ENCODE measurements at regions not wholly inside any gene's neighbourhood (a gene's known extent, or its start where the extent isn't known, plus 50 kb on each side); places are given as distances from the start of the nearest gene placed in this dataset.

DNA sequence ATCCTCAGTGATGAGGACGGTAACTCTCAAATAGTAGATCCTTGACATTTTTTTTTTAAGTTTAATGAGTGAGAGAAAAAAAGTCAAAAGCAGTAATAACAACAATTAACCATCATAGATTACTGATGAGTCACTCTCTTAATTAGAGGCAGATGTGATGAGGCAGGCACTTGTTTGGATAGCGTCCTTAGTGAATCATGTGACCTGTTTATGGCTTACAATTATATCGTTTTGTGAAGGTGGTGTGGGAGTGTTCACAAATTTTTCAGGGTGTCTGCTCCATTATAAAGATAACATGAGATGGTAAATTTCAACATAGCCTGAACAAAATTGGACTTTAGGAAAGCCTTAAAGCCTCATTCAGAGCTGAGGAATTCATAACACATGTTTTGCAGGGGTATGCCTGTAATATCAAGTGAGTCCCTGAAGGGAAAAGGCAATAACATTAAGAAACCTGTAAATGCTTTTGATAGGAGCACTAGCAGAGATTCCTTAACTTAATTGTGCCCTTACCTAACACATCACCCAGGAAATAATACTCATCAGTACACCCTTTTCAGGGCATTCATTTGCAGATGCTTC is 51.9 kb upstream of the XIAP start:
- TF ChIP-seq, protein P1, sequence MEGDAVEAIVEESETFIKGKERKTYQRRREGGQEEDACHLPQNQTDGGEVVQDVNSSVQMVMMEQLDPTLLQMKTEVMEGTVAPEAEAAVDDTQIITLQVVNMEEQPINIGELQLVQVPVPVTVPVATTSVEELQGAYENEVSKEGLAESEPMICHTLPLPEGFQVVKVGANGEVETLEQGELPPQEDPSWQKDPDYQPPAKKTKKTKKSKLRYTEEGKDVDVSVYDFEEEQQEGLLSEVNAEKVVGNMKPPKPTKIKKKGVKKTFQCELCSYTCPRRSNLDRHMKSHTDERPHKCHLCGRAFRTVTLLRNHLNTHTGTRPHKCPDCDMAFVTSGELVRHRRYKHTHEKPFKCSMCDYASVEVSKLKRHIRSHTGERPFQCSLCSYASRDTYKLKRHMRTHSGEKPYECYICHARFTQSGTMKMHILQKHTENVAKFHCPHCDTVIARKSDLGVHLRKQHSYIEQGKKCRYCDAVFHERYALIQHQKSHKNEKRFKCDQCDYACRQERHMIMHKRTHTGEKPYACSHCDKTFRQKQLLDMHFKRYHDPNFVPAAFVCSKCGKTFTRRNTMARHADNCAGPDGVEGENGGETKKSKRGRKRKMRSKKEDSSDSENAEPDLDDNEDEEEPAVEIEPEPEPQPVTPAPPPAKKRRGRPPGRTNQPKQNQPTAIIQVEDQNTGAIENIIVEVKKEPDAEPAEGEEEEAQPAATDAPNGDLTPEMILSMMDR (conservative IDR thresholded peaks at IDR 0.05; ENCODE audit: low read depth, low read length): no peak
- TF ChIP-seq EZH2 (IDR thresholded peaks at IDR 0.05; ENCODE audit: low read length, unreplicated experiment): no peak
- no peak for TF ChIP-seq EZH2phosphoT487 (IDR thresholded peaks at IDR 0.05; ENCODE audit: borderline replicate concordance, low read length)
- Histone ChIP-seq H3K79me2 (ENCODE audit: low read length) (no peaks in the 10 kb centered on the region), H3K4me1 (ENCODE audit: insufficient read depth, low read length) (peaks cover 8% of the 10 kb centered on the region; the same call in 1 of the 2 replicates), H3K4me2 (ENCODE audit: low read length) (no peak overlapping the region), H2AFZ (ENCODE audit: low read length) (no peak overlapping the region), H3K27me3 (ENCODE audit: low read length) (no peaks in the 10 kb centered on the region), H3F3A (ENCODE audit: low read length, unreplicated experiment) (no peaks in the 10 kb centered on the region), H3K9me2 (replicated peaks; ENCODE audit: low read length) (no peaks in the 10 kb centered on the region), H3K36me3 (ENCODE audit: low read depth, low read length) (no peaks in the 10 kb centered on the region), H3K4me3 (ENCODE audit: low read length) (no peak overlapping the region), H3K9me3 (ENCODE audit: low read length) (no peaks in the 10 kb centered on the region), H4K20me1 (ENCODE audit: low read length) (no peaks in the 10 kb centered on the region), H3K27ac (ENCODE audit: low read length) (no peak overlapping the region), H3K9ac (ENCODE audit: low read length) (no peak overlapping the region)
- ChIA-PET POLR2A (ENCODE audit: unreplicated experiment) (no interaction called here), CTCF (no interaction called here)
- intact Hi-C loops (cut with micrococcal nuclease): no loop called here
- no TSS peak for BruUV-seq (replicated peaks)
- DNase-seq (no peak), ATAC-seq (no peak)

DNA sequence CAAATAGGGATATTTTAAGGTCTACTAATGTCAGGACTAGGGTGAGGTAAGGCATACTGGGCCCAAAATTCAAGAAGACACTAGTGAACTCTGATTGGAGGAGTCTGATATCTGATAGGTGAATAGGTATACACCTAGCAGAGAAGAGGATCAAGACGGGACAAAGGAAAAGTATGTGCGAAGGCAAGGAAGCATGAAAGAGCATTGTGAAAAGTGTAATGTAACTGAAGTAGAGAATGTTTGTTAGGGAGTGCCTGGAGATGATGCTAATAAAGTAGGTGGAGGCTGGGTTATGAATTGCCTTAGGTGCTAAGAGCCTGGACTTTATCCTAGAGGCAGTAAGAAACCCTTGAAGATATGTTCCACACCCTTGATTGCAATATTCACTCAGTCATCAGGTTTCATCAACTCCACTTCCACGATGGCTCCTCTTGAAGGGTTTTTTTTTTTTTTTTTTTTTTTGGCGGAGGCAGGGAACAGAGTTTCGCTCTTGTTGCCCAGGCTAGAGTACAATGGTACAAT is 49.9 kb upstream of the XIAP start:
- no peak overlapping the region for H3K27ac ChIP-seq (ENCODE audit: low read length)
- no peaks in the 10 kb centered on the region for H3K27me3 ChIP-seq (ENCODE audit: low read length)
- no peak overlapping the region for H3K4me3 ChIP-seq (ENCODE audit: low read length)
- CTCF ChIA-PET: no interaction called here
- no peaks in the 10 kb centered on the region for H3F3A ChIP-seq (ENCODE audit: low read length, unreplicated experiment)
- no peaks in the 10 kb centered on the region for H4K20me1 ChIP-seq (ENCODE audit: low read length)
- no peaks in the 10 kb centered on the region for H3K9me2 ChIP-seq (replicated peaks; ENCODE audit: low read length)
- no peak overlapping the region for H3K9ac ChIP-seq (ENCODE audit: low read length)
- H3K9me3 ChIP-seq (ENCODE audit: low read length): no peaks in the 10 kb centered on the region
- intact Hi-C loops (cut with micrococcal nuclease): no loop called here
- TF ChIP-seq EZH2 (IDR thresholded peaks at IDR 0.05; ENCODE audit: low read length, unreplicated experiment): no peak
- TF ChIP-seq, protein P1 (conservative IDR thresholded peaks at IDR 0.05; ENCODE audit: low read depth, low read length): no peak
- no peak for TF ChIP-seq EZH2phosphoT487 (IDR thresholded peaks at IDR 0.05; ENCODE audit: borderline replicate concordance, low read length)
- H3K4me1 ChIP-seq (ENCODE audit: insufficient read depth, low read length): peaks cover 9% of the 10 kb centered on the region
- no peak overlapping the region for H3K4me2 ChIP-seq (ENCODE audit: low read length)
- BruUV-seq (replicated peaks): no TSS peak
- no peaks in the 10 kb centered on the region for H3K36me3 ChIP-seq (ENCODE audit: low read depth, low read length)
- POLR2A ChIA-PET (ENCODE audit: unreplicated experiment): no interaction called here
- H3K79me2 ChIP-seq (ENCODE audit: low read length): no peaks in the 10 kb centered on the region
- no peak overlapping the region for H2AFZ ChIP-seq (ENCODE audit: low read length)
- no peak for DNase-seq
- ATAC-seq: no peak
